Breast epithelium (tissue), 4 donors: ENCODE measurements at regions not wholly inside any gene's neighbourhood (a gene's known extent, or its start where the extent isn't known, plus 50 kb on each side); places are given as distances from the start of the nearest gene placed in this dataset.

ENCODE experiments used
- DNase-seq, 2 donors: peaks; one replicate each; pipeline ENCODE4 v3.0.0-alpha.2; 2019; ENCODE audit warnings: low spot score in 2 of 2
- H3K27ac ChIP-seq, 2 donors: fragments of 200-600 bp; sonication (generic) in 1 of 2; one replicate each; pipeline ENCODE4 v1.5.1; 2016 to 2019; ENCODE audit warnings: mild to moderate bottlenecking in 1 of 2
- H3K27me3 ChIP-seq, 2 donors: fragments of 200-600 bp; sonication (generic) in 1 of 2; one replicate each; pipeline versions ENCODE4 v1.5.1 to v1.6.0; 2017 to 2019; ENCODE audit warnings: control low read depth in 1 of 2, mild to moderate bottlenecking in 1 of 2
- H3K36me3 ChIP-seq: fragments of 200-600 bp; one replicate; pipeline ENCODE4 v1.5.1; 2019
- H3K4me1 ChIP-seq, 2 donors: fragments of 200-600 bp; sonication (generic); one replicate each; pipeline ENCODE4 v1.5.1; 2016 to 2019; ENCODE audit warnings: control low read depth in 1 of 2
- H3K4me3 ChIP-seq, 3 donors: fragments of 200-600 bp; sonication (generic); 1 replicate in 2 of 3; 2 replicates in 1 of 3; pipeline ENCODE4 v1.5.1; 2016 to 2019; ENCODE audit warnings: mild to moderate bottlenecking in 3 of 3, moderate library complexity in 2 of 3
- H3K9me3 ChIP-seq, 2 donors: fragments of 200-600 bp; sonication (generic) in 1 of 2; one replicate each; pipeline ENCODE4 v1.5.1; 2016 to 2019; ENCODE audit warnings: control low read depth in 1 of 2
- CTCF ChIP-seq, 3 donors: fragments of 450-650 bp; IDR thresholded peaks; one replicate each; pipeline ENCODE4 v1.5.1; 2016 to 2017; ENCODE audit warnings: antibody characterized with exemption in 3 of 3, mild to moderate bottlenecking in 3 of 3, moderate library complexity in 3 of 3
- POLR2A ChIP-seq: fragments of 450-650 bp; IDR thresholded peaks from one replicate; pipeline ENCODE4 v1.6.1; 2016; ENCODE audit warnings: antibody characterized with exemption, mild to moderate bottlenecking, moderate library complexity
- POLR2AphosphoS5 ChIP-seq, 3 donors: sonication (generic); formaldehyde crosslinking; IDR thresholded peaks; one replicate each; pipeline ENCODE4 v1.6.1; 2017; ENCODE audit warnings: antibody characterized with exemption in 3 of 3
- intact Hi-C: fragments of 100-400 bp; cut with DNase I; formaldehyde crosslinking; loops from one replicate; pipeline ENCODE4 v1.15.1; 2023; ENCODE audit warnings: low total_unique reads

- H3K36me3 ChIP-seq = no peaks in the 10 kb centered on the region
- no peak overlapping the region for H3K27ac ChIP-seq
- H3K27me3 ChIP-seq = no peaks in the 10 kb centered on the region
- H3K4me3 ChIP-seq = no peak overlapping the region
- no peak for TF ChIP-seq CTCF (IDR thresholded peaks at IDR 0.05)
- TF ChIP-seq POLR2A = no peak
- no peak for TF ChIP-seq POLR2AphosphoS5 (IDR thresholded peaks at IDR 0.05)
- intact Hi-C loops = no loop called here
- peaks cover 0 to 8% of the 10 kb centered on the region in 2 donors for H3K9me3 ChIP-seq
- no peak for DNase-seq
- H3K4me1 ChIP-seq = no peaks in the 10 kb centered on the region
Observed at GRCh38 chr10:124262971-124263370, 155.8 kb downstream of the OAT start.

DNA sequence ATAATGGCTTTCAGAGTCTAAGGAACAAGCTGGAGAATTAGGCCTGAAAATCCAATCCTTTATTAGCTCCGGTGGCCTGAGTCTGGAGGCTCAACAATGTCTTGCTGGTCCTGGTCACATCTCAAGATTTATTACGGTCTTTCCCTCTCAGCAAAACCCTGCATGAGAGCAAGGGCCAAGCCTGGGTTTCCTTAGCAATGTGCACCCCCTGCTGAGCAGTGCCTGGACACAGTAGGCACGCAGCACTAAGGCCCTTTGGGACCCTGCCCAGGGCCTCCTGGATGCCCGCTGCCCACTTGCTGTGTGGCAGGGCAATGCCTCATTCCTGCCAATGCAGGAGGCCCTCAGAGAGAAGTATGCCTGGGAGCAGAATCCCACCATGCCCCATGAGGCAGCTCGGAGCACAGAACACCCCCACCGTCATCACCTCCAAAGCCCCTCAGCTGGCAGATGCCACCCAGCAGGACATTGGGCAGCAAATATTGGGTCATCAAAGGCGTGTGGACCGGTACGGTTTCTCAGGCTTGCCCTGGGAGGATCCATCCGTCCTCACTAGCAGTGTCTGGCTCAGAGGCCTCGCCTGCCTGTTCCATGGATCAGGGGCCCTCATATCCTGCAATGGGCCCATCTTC lies 156.4 kb downstream of the OAT start:
- TF ChIP-seq POLR2AphosphoS5 (IDR thresholded peaks at IDR 0.05) = no peak
- TF ChIP-seq POLR2A = no peak
- no peak for TF ChIP-seq CTCF (IDR thresholded peaks at IDR 0.05)
- no peaks in the 10 kb centered on the region for H3K4me1 ChIP-seq
- no peaks in the 10 kb centered on the region for H3K36me3 ChIP-seq
- H3K4me3 ChIP-seq = no peak overlapping the region
- H3K27me3 ChIP-seq = no peaks in the 10 kb centered on the region
- intact Hi-C loops = no loop called here
- H3K9me3 ChIP-seq = peaks cover 0 to 8% of the 10 kb centered on the region in 2 donors
- H3K27ac ChIP-seq = no peak overlapping the region
- DNase-seq = no peak

DNA sequence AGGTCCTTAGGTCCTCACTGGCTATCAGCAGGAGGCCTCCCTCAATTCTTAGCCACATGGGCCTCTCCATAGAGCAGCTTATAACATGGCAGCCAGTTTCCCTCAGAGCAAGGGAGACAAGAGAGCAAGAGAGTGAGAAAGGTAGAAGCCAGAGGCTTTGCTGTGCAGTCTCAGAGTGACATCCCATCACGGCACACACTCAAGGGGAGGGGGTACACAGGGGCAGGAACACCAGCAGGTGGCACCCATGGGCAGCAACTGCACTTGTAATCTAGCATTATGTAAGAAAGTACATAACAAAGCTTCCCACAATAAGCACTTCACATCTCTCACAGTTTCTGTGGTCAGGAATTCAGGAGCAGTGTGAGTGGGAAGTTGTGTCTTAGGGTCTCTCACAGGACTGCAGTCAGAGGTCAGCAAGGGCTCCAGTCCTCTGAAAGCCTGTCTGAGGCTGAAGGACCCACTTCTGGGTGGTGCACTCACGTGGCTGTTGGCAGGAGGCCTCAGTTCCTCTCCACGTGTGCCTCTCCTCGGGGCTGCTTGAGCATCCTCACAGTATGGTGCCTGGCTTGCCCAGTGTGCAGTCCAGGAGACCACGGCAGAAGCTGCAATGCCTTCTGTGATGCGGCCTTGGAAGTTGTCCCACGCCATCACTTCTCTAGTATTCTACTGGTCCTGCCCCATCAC lies 159.4 kb downstream of the OAT start:
- no peaks in the 10 kb centered on the region for H3K27me3 ChIP-seq
- H3K36me3 ChIP-seq = no peaks in the 10 kb centered on the region
- no peak overlapping the region for H3K4me3 ChIP-seq
- no peak for DNase-seq
- H3K27ac ChIP-seq = no peak overlapping the region
- no peaks in the 10 kb centered on the region for H3K4me1 ChIP-seq
- intact Hi-C loops = no loop called here
- H3K9me3 ChIP-seq = peaks cover 0 to 8% of the 10 kb centered on the region in 2 donors
- no peak for TF ChIP-seq POLR2A
- no peak for TF ChIP-seq POLR2AphosphoS5 (IDR thresholded peaks at IDR 0.05)
- TF ChIP-seq CTCF (IDR thresholded peaks at IDR 0.05) = no peak

GRCh38 chr10:124257781-124258180 lies 160.9 kb downstream of the OAT start:
- peaks cover 0 to 8% of the 10 kb centered on the region in 2 donors for H3K9me3 ChIP-seq
- no peaks in the 10 kb centered on the region for H3K4me1 ChIP-seq
- H3K36me3 ChIP-seq = no peaks in the 10 kb centered on the region
- H3K4me3 ChIP-seq = no peak overlapping the region
- no peak for DNase-seq
- intact Hi-C loops = no loop called here
- no peaks in the 10 kb centered on the region for H3K27me3 ChIP-seq
- TF ChIP-seq POLR2AphosphoS5 (IDR thresholded peaks at IDR 0.05) (no peak), POLR2A (no peak), CTCF (IDR thresholded peaks at IDR 0.05) (no peak)
- no peak overlapping the region for H3K27ac ChIP-seq

GRCh38 chr10:124256151-124256550 lies 162.6 kb downstream of the OAT start:
- intact Hi-C loops = no loop called here
- DNase-seq = no peak
- TF ChIP-seq POLR2AphosphoS5 (IDR thresholded peaks at IDR 0.05) (no peak), CTCF (IDR thresholded peaks at IDR 0.05) (no peak), POLR2A (no peak)
- H3K4me1 ChIP-seq = no peaks in the 10 kb centered on the region
- H3K4me3 ChIP-seq = no peak overlapping the region
- H3K27ac ChIP-seq = no peak overlapping the region
- no peaks in the 10 kb centered on the region for H3K27me3 ChIP-seq
- H3K36me3 ChIP-seq = no peaks in the 10 kb centered on the region
- H3K9me3 ChIP-seq = peaks cover 0 to 8% of the 10 kb centered on the region in 2 donors
